Tibial nerve (tissue), 4 donors: ENCODE measurements at regions not wholly inside any gene's neighbourhood (a gene's known extent, or its start where the extent isn't known, plus 50 kb on each side); places are given as distances from the start of the nearest gene placed in this dataset.

ENCODE experiments used
- DNase-seq, 2 donors: peaks; one replicate each; pipeline ENCODE4 v3.0.0-alpha.2; 2019; ENCODE audit warnings: low spot score in 2 of 2
- H3K27ac ChIP-seq, 4 donors: fragments of 200-600 bp; sonication (generic) in 3 of 4; one replicate each; pipeline ENCODE4 v1.5.1; 2017 to 2019; ENCODE audit warnings: mild to moderate bottlenecking in 1 of 4
- H3K27me3 ChIP-seq, 2 donors: fragments of 200-600 bp; sonication (generic) in 1 of 2; one replicate each; pipeline versions ENCODE4 v1.5.1 to v1.6.0; 2017 to 2019
- H3K36me3 ChIP-seq, 3 donors: fragments of 200-600 bp; sonication (generic); one replicate each; pipeline ENCODE4 v1.5.1; 2018 to 2019
- H3K4me1 ChIP-seq, 4 donors: fragments of 200-600 bp; sonication (generic) in 3 of 4; one replicate each; pipeline ENCODE4 v1.5.1; 2017 to 2019
- H3K4me3 ChIP-seq, 4 donors: fragments of 200-600 bp; sonication (generic) in 3 of 4; one replicate each; pipeline ENCODE4 v1.5.1; 2017 to 2019; ENCODE audit warnings: mild to moderate bottlenecking in 1 of 4, moderate library complexity in 1 of 4
- H3K9me3 ChIP-seq, 4 donors: fragments of 200-600 bp; sonication (generic) in 3 of 4; one replicate each; pipeline ENCODE4 v1.5.1; 2017 to 2019
- CTCF ChIP-seq, 5 experiments: fragments of 200-600 bp in 3 of 5; fragments of 450-650 bp in 2 of 5; sonication (generic) in 3 of 5; IDR thresholded peaks; one replicate each; pipeline ENCODE4 v1.5.1; 2016 to 2019; ENCODE audit warnings: antibody characterized with exemption in 5 of 5, mild to moderate bottlenecking in 3 of 5, moderate library complexity in 2 of 5
- EP300 ChIP-seq, 2 donors: sonication (generic); formaldehyde crosslinking; IDR thresholded peaks; one replicate each; pipeline ENCODE4 v1.6.1; 2017; ENCODE audit warnings: antibody characterized with exemption in 2 of 2, mild to moderate bottlenecking in 1 of 2
- POLR2A ChIP-seq, 2 donors: fragments of 450-650 bp; IDR thresholded peaks; one replicate each; pipeline ENCODE4 v1.6.1; 2017; ENCODE audit warnings: antibody characterized with exemption in 2 of 2, mild to moderate bottlenecking in 2 of 2, moderate library complexity in 2 of 2
- WGBS, 2 donors: methylation state at CpG; one replicate each; pipeline ENCODE4 v1.1.5; 2018; 5-methylcytosine and 5-hydroxymethylcytosine counted together

- H3K4me1 ChIP-seq = no peaks in the 10 kb centered on the region
- no peak overlapping the region for H3K27ac ChIP-seq
- H3K4me3 ChIP-seq = no peak overlapping the region
- no peaks in the 10 kb centered on the region for H3K36me3 ChIP-seq
- H3K27me3 ChIP-seq = no peaks in the 10 kb centered on the region
- TF ChIP-seq CTCF (IDR thresholded peaks at IDR 0.05) = no peak
- TF ChIP-seq POLR2A (IDR thresholded peaks at IDR 0.05) = no peak
- TF ChIP-seq EP300 (IDR thresholded peaks at IDR 0.05) = no peak
- no peaks in the 10 kb centered on the region for H3K9me3 ChIP-seq
- WGBS, 2 donors = 93 to 95% methylated on average over 13 of the region's 13 CpGs
- no peak for DNase-seq
Measured at GRCh38 chr6:170042596-170043118, 248.2 kb downstream of the DLL1 start.

- Histone ChIP-seq H3K36me3 (no peaks in the 10 kb centered on the region), H3K27me3 (no peaks in the 10 kb centered on the region), H3K9me3 (peaks cover 0 to under 1% (median 0%) of the 10 kb centered on the region in 4 donors), H3K4me3 (no peak overlapping the region), H3K4me1 (no peaks in the 10 kb centered on the region), H3K27ac (no peak overlapping the region)
- WGBS, 2 donors = 55 to 58% methylated on average over 4 of the region's 4 CpGs
- no peak for TF ChIP-seq EP300 (IDR thresholded peaks at IDR 0.05)
- no peak for TF ChIP-seq CTCF (IDR thresholded peaks at IDR 0.05)
- no peak for TF ChIP-seq POLR2A (IDR thresholded peaks at IDR 0.05)
- DNase-seq = no peak
Measured at GRCh38 chr6:170042123-170042522, 248.8 kb downstream of the DLL1 start.

DNA sequence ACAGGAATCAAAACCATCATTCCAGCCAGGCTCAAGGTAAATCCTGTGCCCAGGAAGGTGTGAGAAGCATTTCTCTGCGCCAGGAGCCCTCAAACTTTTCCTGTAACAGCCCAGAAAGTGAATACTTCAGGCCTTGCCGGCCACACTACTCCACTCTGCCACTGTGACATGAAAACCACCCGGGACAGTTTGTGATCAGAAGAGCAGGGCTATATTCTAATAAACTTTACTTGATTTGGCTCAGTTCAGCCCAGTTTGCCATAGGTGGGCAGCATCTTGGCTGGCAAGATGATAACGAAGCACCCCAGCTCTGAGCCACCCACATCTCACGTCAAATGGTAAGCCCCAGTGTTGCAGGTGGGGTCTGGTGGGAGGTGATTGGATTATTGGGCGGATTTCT, 249.4 kb downstream of the DLL1 start:
- no peaks in the 10 kb centered on the region for H3K27me3 ChIP-seq
- no peaks in the 10 kb centered on the region for H3K36me3 ChIP-seq
- 83 to 88% methylated on average over 6 of the region's 6 CpGs for WGBS, 2 donors
- DNase-seq = no peak
- no peak overlapping the region for H3K4me3 ChIP-seq
- no peaks in the 10 kb centered on the region for H3K4me1 ChIP-seq
- peaks cover 0 to 6% (median 0%) of the 10 kb centered on the region in 4 donors for H3K9me3 ChIP-seq
- TF ChIP-seq CTCF (IDR thresholded peaks at IDR 0.05) (no peak), POLR2A (IDR thresholded peaks at IDR 0.05) (no peak), EP300 (IDR thresholded peaks at IDR 0.05) (no peak)
- H3K27ac ChIP-seq = no peak overlapping the region

DNA sequence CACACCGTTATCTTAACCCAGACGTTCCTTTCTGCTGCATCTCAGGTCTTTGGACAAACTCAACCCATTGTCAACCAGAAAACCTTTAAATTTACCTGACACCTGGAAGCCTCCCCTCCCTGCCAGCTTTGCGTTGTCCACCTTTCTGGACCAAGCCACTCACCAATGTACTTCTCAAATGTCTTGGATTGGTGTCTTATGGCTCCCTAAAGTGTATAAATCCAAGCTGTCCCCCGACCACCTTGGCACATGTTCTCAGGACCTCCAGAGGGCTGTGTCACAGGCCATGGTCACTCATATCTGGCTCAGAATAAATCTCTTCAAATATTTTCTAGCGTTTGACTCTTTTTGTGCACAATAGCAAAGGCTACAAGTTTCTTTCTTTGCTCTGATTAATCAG, 250.0 kb downstream of the DLL1 start:
- Histone ChIP-seq H3K9me3 (peaks cover 0 to 11% (median 0%) of the 10 kb centered on the region in 4 donors), H3K4me3 (no peak overlapping the region), H3K4me1 (no peaks in the 10 kb centered on the region), H3K27me3 (no peaks in the 10 kb centered on the region), H3K36me3 (no peaks in the 10 kb centered on the region), H3K27ac (no peak overlapping the region)
- DNase-seq = no peak
- no peak for TF ChIP-seq POLR2A (IDR thresholded peaks at IDR 0.05)
- TF ChIP-seq CTCF (IDR thresholded peaks at IDR 0.05) = no peak
- TF ChIP-seq EP300 (IDR thresholded peaks at IDR 0.05) = no peak
- 74 to 82% methylated on average over 5 of the region's 5 CpGs for WGBS, 2 donors

GRCh38 chr6:170040115-170040500, 250.8 kb downstream of the DLL1 start:
- no peak overlapping the region for H3K27ac ChIP-seq
- DNase-seq = no peak
- peaks cover 0 to 11% (median 0%) of the 10 kb centered on the region in 4 donors for H3K9me3 ChIP-seq
- no peaks in the 10 kb centered on the region for H3K27me3 ChIP-seq
- no peaks in the 10 kb centered on the region for H3K36me3 ChIP-seq
- TF ChIP-seq EP300 (IDR thresholded peaks at IDR 0.05) (no peak), POLR2A (IDR thresholded peaks at IDR 0.05) (no peak), CTCF (IDR thresholded peaks at IDR 0.05) (no peak)
- no peaks in the 10 kb centered on the region for H3K4me1 ChIP-seq
- H3K4me3 ChIP-seq = no peak overlapping the region
- WGBS, 2 donors = 90 to 93% methylated on average over 9 of the region's 9 CpGs
